Ovary (tissue), 3 donors: ENCODE measurements at regions not wholly inside any gene's neighbourhood (a gene's known extent, or its start where the extent isn't known, plus 50 kb on each side); places are given as distances from the start of the nearest gene placed in this dataset.

Experiments
- EP300 ChIP-seq: sonication (generic); formaldehyde crosslinking; IDR thresholded peaks from one replicate; pipeline ENCODE4 v1.6.1; 2017; ENCODE audit warnings: antibody characterized with exemption
- POLR2A ChIP-seq: fragments of 450-650 bp; IDR thresholded peaks from one replicate; pipeline ENCODE4 v1.6.1; 2017; ENCODE audit warnings: antibody characterized with exemption, mild to moderate bottlenecking, moderate library complexity
- TF ChIP-seq, protein P1 (sequence below), 3 donors: fragments of 450-650 bp in 2 of 3; fragments of 200-600 bp in 1 of 3; IDR thresholded peaks; one replicate each; pipeline versions ENCODE4 v1.5.1 to v1.8.0; 2016 to 2022; ENCODE audit warnings: antibody characterized with exemption in 3 of 3, mild to moderate bottlenecking in 1 of 3
- donor health status: DM: no; HTN: no; CAD: no.

DNA sequence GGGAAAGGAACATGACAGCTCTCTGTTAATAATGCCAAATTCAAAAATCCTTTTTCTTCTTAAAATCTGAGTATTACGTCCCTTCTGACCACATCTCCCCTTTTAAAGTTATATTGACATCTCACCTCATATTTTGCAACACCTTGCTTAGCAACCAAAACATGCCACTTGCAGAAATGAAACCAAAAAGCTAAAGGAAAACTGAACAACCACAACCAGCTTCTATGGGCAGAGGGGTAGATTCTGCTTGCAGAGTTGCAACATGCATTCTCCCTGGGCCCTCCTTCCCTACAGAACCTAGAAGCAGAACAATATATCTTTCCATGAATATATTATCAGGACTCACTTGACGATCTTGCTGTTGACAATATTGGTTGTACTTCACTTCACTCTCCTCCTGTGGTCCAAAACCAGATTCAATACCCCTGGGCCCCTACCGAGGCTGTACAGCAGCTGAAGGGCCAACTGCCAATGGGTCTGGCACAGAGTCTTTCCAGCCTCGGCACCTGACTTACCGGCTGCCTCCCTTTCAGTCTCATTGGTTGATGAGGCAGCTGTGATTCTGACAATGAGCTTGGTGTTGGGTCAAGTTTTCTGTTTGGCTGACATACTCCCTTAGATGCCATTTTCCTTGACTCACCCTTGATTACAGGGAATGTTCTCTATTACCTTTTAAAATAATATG lies 616.6 kb downstream of the ZEB2 start:
- TF ChIP-seq, protein P1, sequence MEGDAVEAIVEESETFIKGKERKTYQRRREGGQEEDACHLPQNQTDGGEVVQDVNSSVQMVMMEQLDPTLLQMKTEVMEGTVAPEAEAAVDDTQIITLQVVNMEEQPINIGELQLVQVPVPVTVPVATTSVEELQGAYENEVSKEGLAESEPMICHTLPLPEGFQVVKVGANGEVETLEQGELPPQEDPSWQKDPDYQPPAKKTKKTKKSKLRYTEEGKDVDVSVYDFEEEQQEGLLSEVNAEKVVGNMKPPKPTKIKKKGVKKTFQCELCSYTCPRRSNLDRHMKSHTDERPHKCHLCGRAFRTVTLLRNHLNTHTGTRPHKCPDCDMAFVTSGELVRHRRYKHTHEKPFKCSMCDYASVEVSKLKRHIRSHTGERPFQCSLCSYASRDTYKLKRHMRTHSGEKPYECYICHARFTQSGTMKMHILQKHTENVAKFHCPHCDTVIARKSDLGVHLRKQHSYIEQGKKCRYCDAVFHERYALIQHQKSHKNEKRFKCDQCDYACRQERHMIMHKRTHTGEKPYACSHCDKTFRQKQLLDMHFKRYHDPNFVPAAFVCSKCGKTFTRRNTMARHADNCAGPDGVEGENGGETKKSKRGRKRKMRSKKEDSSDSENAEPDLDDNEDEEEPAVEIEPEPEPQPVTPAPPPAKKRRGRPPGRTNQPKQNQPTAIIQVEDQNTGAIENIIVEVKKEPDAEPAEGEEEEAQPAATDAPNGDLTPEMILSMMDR (IDR thresholded peaks at IDR 0.05): no peak
- TF ChIP-seq POLR2A: no peak
- no peak for TF ChIP-seq EP300
